ENCODE measurements at regions not wholly inside any gene's neighbourhood (a gene's known extent, or its start where the extent isn't known, plus 50 kb on each side); places are given as distances from the start of the nearest gene placed in this dataset.
"Not testable (repeated sequence)": the region's sequence is repeated elsewhere in the genome, so short reads cannot be mapped to it uniquely, and the experiment has no call there.

- H3K4me1 Mint-ChIP-seq (ENCODE audit: low read depth in 2 of 2) = no peaks in the 10 kb centered on the region
Observed at GRCh38 chr1:164440232-164440631, 118.8 kb upstream of the PBX1 start.

DNA sequence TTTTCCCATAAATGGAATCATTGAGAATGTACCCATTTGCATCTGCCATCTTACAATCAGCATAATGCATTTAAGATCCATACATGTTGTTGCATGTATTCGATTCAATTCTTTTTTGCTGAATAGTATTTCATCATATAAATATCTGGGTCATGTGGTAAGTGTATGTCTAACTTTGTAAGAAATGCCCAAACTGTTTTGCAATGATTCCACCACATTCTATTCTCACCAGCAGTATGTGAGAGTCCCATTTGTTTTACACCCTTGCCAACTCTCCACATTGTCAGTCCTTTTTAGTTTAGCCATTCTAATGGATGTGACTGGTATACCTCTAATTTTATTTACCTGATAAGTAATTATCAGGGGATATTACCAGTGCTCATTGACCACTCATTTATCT lies 115.8 kb upstream of the PBX1 start:
- DNase-seq (ENCODE audit: low spot score) = no peak
- Mint-ChIP-seq H3K4me3 (no peak overlapping the region), H3K27me3 (no peaks in the 10 kb centered on the region), H3K4me1 (ENCODE audit: low read depth in 2 of 2) (no peaks in the 10 kb centered on the region), H3K27ac (no peak overlapping the region), H3K9me3 (no peaks in the 10 kb centered on the region), H3K36me3 (no peaks in the 10 kb centered on the region)
- ATAC-seq = no peak

More at GRCh38 chr1:164440232-164440631, 118.8 kb upstream of the PBX1 start:
- Mint-ChIP-seq H3K36me3 (no peaks in the 10 kb centered on the region), H3K27me3 (peaks cover 0 to 5% of the 10 kb centered on the region in 2 donors), H3K4me3 (no peak overlapping the region), H3K9me3 (no peaks in the 10 kb centered on the region), H3K27ac (no peak overlapping the region)
- DNase-seq (ENCODE audit: low spot score) (no peak), ATAC-seq (no peak)

- Mint-ChIP-seq H3K36me3 (no peaks in the 10 kb centered on the region), H3K4me1 (ENCODE audit: low read depth in 2 of 2) (no peaks in the 10 kb centered on the region), H3K9me3 (no peaks in the 10 kb centered on the region), H3K27ac (no peak overlapping the region), H3K4me3 (no peak overlapping the region), H3K27me3 (no peaks in the 10 kb centered on the region)
- DNase-seq (ENCODE audit: low spot score) (no peak), ATAC-seq (no peak)
Observed at GRCh38 chr1:164443836-164444235, 115.1 kb upstream of the PBX1 start.

DNA sequence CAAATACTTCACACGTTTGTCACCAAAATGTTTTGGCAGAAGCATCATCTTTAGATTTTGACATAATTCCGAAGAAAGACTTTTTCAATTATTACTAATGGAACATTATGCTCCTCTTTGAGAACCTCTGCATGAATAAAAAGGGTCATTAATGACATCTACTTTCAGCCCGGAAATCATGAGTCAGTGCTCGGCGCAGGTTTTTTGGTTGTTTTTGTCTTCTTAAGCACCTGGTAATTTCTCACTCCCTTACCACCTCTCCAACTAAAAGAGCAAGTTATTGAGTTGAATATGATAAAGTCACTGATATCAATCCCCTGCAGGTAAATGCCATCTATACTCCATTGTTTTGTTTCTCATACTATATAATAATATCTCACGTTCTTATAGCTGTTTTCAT lies 113.0 kb upstream of the PBX1 start:
- no peaks in the 10 kb centered on the region for H3K27me3 Mint-ChIP-seq
- no peaks in the 10 kb centered on the region for H3K36me3 Mint-ChIP-seq
- no peaks in the 10 kb centered on the region for H3K9me3 Mint-ChIP-seq
- no peaks in the 10 kb centered on the region for H3K4me1 Mint-ChIP-seq (ENCODE audit: low read depth in 2 of 2)
- ATAC-seq (no peak), DNase-seq (ENCODE audit: low spot score) (no peak)
- H3K4me3 Mint-ChIP-seq = no peak overlapping the region
- no peak overlapping the region for H3K27ac Mint-ChIP-seq

GRCh38 chr1:164452549-164452948 lies 106.4 kb upstream of the PBX1 start:
- no peak for DNase-seq (ENCODE audit: low spot score)
- Mint-ChIP-seq H3K27me3 (peaks cover 3 to 7% of the 10 kb centered on the region in 2 donors), H3K4me1 (ENCODE audit: low read depth in 2 of 2) (no peaks in the 10 kb centered on the region), H3K4me3 (no peak overlapping the region), H3K36me3 (no peaks in the 10 kb centered on the region), H3K9me3 (peaks cover 8% of the 10 kb centered on the region), H3K27ac (no peak overlapping the region)
- ATAC-seq = no peak

DNA sequence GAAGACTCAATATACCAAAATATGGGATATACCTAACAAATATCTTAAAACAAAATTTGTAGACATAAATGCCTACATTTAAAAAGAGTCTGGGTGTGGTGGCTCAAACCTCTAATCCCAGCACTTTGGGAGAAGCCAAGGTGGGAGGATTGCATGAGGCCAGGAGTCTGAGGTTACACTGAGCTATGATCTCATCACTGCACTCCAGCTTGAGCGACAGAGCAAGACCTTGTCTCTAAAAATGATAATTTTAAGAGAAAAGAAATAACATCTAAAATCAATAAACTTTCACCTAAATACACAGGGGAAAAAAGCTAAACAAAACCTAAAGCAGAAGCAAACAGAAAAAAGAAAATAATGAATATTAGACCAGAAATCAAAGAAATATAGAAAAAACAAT lies 102.7 kb upstream of the PBX1 start:
- H3K36me3 Mint-ChIP-seq = no peaks in the 10 kb centered on the region
- peaks cover 8% of the 10 kb centered on the region for H3K9me3 Mint-ChIP-seq
- peaks cover 3 to 7% of the 10 kb centered on the region in 2 donors for H3K27me3 Mint-ChIP-seq
- ATAC-seq (no peak), DNase-seq (ENCODE audit: low spot score) (no peak)
- no peaks in the 10 kb centered on the region for H3K4me1 Mint-ChIP-seq (ENCODE audit: low read depth in 2 of 2)
- no peak overlapping the region for H3K27ac Mint-ChIP-seq
- H3K4me3 Mint-ChIP-seq = no peak overlapping the region

- not testable (repeated sequence) for H3K36me3 Mint-ChIP-seq; H3K27me3 Mint-ChIP-seq; DNase-seq (ENCODE audit: low spot score); H3K4me3 Mint-ChIP-seq; H3K27ac Mint-ChIP-seq; ATAC-seq; H3K9me3 Mint-ChIP-seq; H3K4me1 Mint-ChIP-seq (ENCODE audit: low read depth in 2 of 2)
Observed at GRCh38 chr1:164459176-164459575, 99.8 kb upstream of the PBX1 start.

- Mint-ChIP-seq H3K9me3 (peaks cover 8% of the 10 kb centered on the region), H3K27me3 (peaks cover 0 to 17% of the 10 kb centered on the region in 2 donors), H3K36me3 (no peaks in the 10 kb centered on the region), H3K27ac (no peak overlapping the region), H3K4me3 (no peak overlapping the region), H3K4me1 (ENCODE audit: low read depth in 2 of 2) (no peaks in the 10 kb centered on the region)
- ATAC-seq (no peak), DNase-seq (ENCODE audit: low spot score) (no peak)
Observed at GRCh38 chr1:164466001-164466421, 93.0 kb upstream of the PBX1 start.

GRCh38 chr1:164466429-164466828 lies 92.6 kb upstream of the PBX1 start:
- Mint-ChIP-seq H3K27ac (no peak overlapping the region), H3K27me3 (peaks cover 2 to 19% of the 10 kb centered on the region in 2 donors), H3K36me3 (no peaks in the 10 kb centered on the region), H3K4me3 (no peak overlapping the region), H3K4me1 (ENCODE audit: low read depth in 2 of 2) (no peaks in the 10 kb centered on the region), H3K9me3 (peaks cover 8% of the 10 kb centered on the region)
- ATAC-seq (no peak), DNase-seq (ENCODE audit: low spot score) (no peak)

GRCh38 chr1:164470996-164471395 lies 88.0 kb upstream of the PBX1 start:
- Mint-ChIP-seq H3K4me3 (no peak overlapping the region), H3K27me3 (peaks cover 7 to 39% of the 10 kb centered on the region in 2 donors), H3K9me3 (peaks cover 10% of the 10 kb centered on the region), H3K4me1 (ENCODE audit: low read depth in 2 of 2) (no peaks in the 10 kb centered on the region), H3K27ac (no peak overlapping the region), H3K36me3 (no peaks in the 10 kb centered on the region)
- DNase-seq (ENCODE audit: low spot score) (no peak), ATAC-seq (no peak)

GRCh38 chr1:164472841-164473240 lies 86.1 kb upstream of the PBX1 start:
- H3K27me3 Mint-ChIP-seq = peaks cover 7 to 39% of the 10 kb centered on the region in 2 donors
- no peak overlapping the region for H3K27ac Mint-ChIP-seq
- peaks cover 10% of the 10 kb centered on the region for H3K9me3 Mint-ChIP-seq
- H3K36me3 Mint-ChIP-seq = no peaks in the 10 kb centered on the region
- no peak for DNase-seq (ENCODE audit: low spot score)
- no peak for ATAC-seq
- no peaks in the 10 kb centered on the region for H3K4me1 Mint-ChIP-seq (ENCODE audit: low read depth in 2 of 2)
- no peak overlapping the region for H3K4me3 Mint-ChIP-seq

- Mint-ChIP-seq H3K27ac (no peak overlapping the region), H3K9me3 (peaks cover 10% of the 10 kb centered on the region), H3K36me3 (no peaks in the 10 kb centered on the region), H3K4me1 (ENCODE audit: low read depth in 2 of 2) (no peaks in the 10 kb centered on the region), H3K4me3 (no peak overlapping the region), H3K27me3 (peaks cover 7 to 39% of the 10 kb centered on the region in 2 donors)
- ATAC-seq (no peak), DNase-seq (ENCODE audit: low spot score) (no peak)
Observed at GRCh38 chr1:164473544-164473943, 85.4 kb upstream of the PBX1 start.

DNA sequence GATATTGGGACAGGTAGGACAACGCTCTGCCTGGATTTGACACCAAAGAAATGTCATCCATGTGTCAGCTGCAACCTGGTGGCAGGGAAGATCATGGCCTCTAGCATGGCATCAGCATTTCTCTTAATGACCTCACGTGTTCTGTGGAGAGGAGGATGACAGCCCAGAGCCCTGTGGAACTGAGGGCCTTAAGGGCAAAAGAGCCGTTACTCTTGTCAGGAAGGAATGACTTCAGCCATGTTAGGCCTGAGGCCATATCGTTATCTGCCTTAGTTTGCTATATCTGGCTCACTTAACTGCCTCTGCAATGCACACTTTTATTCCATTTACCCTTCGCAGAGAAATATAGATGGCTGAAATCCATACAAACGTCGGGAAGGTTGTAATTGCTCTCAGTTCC lies 83.2 kb upstream of the PBX1 start:
- Mint-ChIP-seq H3K27ac (no peak overlapping the region), H3K4me1 (ENCODE audit: low read depth in 2 of 2) (no peaks in the 10 kb centered on the region), H3K4me3 (no peak overlapping the region), H3K27me3 (peaks cover 7 to 22% of the 10 kb centered on the region in 2 donors), H3K36me3 (no peaks in the 10 kb centered on the region), H3K9me3 (peaks cover 3% of the 10 kb centered on the region)
- ATAC-seq (no peak), DNase-seq (ENCODE audit: low spot score) (no peak)

GRCh38 chr1:164477343-164477742 lies 81.6 kb upstream of the PBX1 start:
- ATAC-seq = no peak
- Mint-ChIP-seq H3K27ac (no peak overlapping the region), H3K4me1 (ENCODE audit: low read depth in 2 of 2) (no peaks in the 10 kb centered on the region), H3K9me3 (no peaks in the 10 kb centered on the region), H3K36me3 (no peaks in the 10 kb centered on the region), H3K27me3 (peaks cover 0 to 10% of the 10 kb centered on the region in 2 donors), H3K4me3 (no peak overlapping the region)
- DNase-seq (ENCODE audit: low spot score) = no peak

GRCh38 chr1:164479242-164479641 lies 79.7 kb upstream of the PBX1 start:
- H3K36me3 Mint-ChIP-seq = no peaks in the 10 kb centered on the region
- no peak overlapping the region for H3K27ac Mint-ChIP-seq

More at GRCh38 chr1:164479242-164479641, 79.7 kb upstream of the PBX1 start:
- Mint-ChIP-seq H3K9me3 (no peaks in the 10 kb centered on the region), H3K4me1 (ENCODE audit: low read depth in 2 of 2) (no peaks in the 10 kb centered on the region), H3K27me3 (peaks cover 0 to 8% of the 10 kb centered on the region in 2 donors), H3K4me3 (no peak overlapping the region)
- ATAC-seq (no peak), DNase-seq (ENCODE audit: low spot score) (no peak)

Data from natural killer cell treated with Interleukin-12 subunit alpha and Interleukin-12 subunit beta and Interleukin-15 and Interleukin-18, amount 100 ng/mL, for 72 hours (primary cell).